GM21381 (cell line): ENCODE measurements at regions not wholly inside any gene's neighbourhood (a gene's known extent, or its start where the extent isn't known, plus 50 kb on each side); places are given as distances from the start of the nearest gene placed in this dataset.
A peak's percentile ranks its signal among the peaks of the same experiment; 100 is the strongest.

ENCODE experiments used
- ATAC-seq: cut with Tn5 transposase; IDR thresholded peaks from one replicate; pipeline ENCODE4 v1.9.1; 2021; ENCODE audit warnings: mild to moderate bottlenecking, moderate library complexity; ENCODE audit not compliant: unreplicated experiment

DNA sequence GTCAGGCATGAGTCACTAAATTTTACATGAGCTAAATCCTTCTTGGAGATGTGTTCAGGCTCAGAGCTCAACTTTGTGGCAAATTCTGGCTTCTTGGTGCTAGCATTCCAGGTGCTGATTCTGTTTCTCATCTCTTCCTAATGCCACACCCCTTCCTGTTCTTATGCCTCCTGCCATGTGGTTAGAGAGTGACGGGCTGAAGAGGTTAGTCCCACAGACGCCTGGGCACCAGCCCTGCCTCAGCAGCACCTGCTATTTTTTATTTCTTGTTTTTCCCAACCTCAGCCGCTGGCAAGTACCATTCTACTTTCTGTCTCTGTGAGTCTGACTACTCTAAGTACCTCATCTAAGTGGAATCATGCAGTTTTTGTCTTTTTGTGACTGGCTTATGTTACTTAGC is 329.5 kb downstream of the KCNRG start:
- no peak for ATAC-seq

DNA sequence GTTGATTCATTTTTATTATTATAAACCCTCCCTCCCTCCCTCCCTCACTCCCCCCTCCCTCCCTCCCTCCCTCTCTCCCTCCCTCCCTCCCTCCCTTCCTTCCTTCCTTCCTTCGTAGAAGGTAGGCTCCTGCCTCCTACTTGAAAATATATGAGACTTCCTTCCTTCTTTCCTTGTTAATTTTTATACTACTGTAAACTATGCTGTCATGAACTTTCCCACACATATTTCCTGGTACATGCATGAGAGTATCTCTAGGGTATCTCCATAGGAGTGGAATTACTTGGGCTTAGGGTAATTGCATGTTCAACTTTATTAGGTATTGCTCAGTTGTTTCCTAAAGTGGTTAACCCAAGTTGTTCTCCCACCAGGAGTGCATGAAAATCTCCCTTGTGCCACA is 330.6 kb downstream of the KCNRG start:
- no peak for ATAC-seq

DNA sequence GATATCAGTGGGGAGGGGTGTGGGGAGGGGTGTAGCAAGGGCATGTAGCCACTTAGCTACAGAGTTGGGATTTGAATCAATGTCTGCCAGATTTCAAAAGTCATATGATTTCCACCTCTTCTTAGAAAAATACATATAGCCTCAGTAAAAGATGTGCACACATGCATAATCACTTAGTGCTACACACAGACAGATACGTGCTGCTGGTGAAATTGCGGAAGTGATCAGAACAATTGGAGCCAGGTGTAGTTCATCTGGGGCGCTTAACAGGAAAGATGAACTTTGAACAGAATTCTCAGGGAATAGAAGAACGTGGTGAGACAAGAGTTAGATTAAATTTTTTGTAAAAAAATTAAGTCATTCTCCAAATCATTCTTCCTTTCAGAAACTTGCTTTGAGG is 333.1 kb downstream of the KCNRG start:
- no peak for ATAC-seq

DNA sequence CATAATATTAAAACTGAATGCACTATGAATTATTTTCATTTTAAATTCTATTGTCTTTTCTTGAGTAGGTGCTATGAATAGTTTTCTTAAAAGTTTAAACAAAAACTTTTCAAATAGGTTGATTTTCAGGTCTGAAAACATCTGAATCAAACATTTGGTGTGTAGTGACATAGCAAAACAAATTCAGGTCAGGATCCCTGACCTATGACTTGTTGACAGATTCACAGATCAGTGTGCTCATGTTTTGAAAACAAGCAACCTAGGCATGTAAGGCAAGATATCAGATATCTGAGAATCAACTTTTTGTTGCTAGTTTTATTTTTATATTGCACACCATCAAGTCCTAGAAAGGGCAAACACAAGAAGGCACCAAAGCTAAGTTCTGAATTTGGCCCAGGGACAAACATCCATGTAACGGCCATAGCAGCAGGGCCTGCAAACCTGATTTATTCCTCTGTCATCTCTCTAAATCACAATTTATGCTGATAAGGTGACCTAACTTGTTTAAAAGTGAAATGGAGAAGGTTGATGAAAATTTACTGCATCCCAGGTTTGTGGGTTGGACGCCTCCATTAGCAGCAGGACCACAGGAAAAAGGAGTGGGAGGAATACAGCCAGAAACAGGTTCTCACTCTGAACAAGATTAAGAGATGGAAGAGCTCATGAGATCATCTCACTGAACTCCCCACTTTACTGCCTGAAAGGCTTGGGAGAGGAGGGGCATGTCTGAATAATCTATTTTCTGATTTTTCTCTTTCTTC is 337.7 kb downstream of the KCNRG start:
- no peak for ATAC-seq

DNA sequence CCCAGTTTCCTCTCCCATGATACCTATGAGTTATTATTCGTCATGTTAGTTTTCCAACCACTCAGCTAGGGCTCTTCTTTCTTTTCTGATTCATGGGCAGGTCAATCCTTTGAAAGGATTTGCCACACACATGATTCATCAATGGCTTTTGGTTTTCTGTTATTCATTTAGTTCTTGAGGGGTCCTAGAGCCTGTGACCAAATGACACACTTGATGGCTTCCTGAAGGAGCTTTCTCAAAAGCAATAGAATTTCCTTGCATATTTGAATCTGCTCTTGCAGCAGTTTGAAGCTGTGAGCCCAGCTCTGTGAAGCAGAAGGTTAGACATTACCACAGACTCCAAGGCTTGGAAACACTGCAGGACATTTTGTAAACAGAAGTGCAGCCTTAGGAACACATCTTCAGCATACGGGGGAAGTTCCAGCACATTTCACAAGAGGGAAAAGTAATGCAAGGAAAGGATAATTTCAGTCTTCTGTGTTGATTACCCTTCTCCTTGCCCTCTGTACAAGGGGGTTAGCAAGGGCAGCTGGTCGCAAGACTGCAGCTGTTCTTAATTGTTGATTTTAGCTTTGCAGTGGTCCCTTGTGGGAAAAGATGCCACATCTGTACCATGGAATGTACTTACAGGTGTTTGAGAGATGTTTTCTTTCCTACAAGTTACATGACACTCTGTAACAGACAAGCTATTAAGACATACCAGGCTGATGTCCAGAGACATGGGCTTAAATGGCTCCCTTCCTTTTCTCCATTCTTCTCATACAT is 338.6 kb downstream of the KCNRG start:
- no peak for ATAC-seq

DNA sequence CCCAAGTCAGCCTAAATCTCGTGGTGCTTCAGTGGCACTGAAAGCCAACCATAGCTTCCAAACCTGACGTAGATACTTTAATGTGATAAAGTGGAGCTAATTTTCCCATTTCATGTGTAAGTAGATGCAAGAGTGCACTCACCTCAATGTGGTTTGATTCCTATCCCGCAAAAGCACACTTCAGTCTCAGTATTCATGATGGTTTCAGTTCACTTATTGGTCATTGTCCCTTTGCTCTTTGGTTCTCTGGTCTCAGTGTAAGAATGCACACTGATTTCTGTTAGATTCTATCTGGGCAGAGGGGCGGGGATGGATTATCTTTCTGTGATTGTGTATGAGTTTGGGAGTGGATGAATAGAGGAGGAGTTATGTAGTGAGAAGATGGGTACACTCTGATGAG is 340.6 kb downstream of the KCNRG start:
- no peak for ATAC-seq

DNA sequence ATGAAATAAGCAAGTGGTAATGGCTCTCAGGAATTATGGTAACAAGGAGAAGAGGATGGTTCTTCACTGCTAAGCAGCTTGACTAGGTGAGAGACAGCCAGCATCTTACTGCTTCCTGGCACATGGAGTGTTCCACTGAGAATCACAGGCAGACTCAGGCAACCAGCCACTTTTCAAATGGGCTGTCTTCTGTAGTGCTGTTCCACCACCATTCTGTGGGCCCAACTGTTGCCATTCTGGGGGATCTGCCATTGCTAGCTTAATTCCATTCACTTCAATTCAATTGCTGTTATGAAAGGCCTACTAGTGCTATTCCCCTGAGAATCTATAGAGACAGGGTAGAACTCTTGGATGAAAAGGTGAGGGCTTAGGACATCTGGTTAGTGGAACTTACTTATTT is 341.9 kb downstream of the KCNRG start:
- ATAC-seq, result no peak

DNA sequence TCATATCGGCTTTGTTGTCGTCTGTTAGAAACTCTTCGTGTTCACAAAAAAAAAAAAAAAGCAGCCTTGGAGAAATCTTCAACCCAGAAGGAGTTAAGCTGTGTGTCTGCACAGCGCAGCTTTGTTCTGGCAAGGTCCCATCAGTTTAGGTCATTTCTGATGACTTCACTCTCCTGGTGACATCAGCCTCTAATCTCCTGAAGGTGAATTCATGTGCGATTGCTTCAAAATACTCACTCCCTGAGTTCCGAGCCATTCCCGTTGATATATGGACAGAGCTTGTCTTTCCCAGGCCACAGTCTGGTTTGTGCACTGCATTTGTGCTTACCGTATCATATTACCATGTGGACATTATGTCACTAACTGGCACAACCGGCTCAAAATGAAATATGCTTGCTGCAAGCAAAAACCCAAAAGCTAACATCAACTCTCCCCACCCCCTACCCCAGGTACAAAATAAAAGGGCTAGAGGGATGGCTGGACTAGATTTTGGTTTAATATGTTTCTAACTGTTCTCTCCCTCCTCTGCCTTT is 342.4 kb downstream of the KCNRG start:
- ATAC-seq, result no peak

DNA sequence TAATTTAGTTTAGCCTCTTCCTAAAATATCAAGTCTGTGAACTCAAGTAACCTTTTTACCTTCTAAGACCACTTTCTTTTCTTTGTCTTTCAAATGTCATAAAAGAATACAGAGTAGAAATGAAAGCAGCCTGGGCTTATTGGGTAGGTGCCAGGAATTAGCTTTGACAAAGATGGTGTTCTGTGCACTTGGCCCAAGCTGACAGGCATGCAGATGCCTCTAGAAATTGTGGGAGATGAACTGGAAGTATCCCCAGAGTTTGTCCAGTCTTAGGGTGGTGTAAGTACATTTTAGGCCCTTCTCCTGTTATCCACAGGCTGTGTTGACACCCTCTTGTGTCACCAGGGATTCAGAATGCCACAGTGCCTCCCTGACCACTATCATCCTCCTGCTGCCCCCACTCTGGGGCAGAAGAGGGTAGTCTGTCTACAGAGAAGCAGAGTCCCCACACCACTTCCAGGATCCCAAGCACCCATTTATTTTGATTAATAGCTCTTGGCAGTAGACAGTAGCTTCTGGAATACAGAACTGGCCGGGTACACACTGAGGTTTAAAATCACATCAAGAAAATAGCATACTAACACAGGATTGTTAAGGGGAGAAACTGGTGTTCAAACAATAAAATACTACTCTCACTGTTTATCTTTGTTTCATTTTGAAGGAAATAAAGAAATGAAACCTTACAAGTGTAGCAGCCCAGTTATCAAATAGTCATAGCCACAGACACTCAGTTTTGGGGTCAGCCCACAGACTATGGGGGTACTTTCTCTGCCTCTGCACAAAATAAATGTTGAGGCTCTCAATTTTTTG is 343.2 kb downstream of the KCNRG start:
- ATAC-seq, result no peak

DNA sequence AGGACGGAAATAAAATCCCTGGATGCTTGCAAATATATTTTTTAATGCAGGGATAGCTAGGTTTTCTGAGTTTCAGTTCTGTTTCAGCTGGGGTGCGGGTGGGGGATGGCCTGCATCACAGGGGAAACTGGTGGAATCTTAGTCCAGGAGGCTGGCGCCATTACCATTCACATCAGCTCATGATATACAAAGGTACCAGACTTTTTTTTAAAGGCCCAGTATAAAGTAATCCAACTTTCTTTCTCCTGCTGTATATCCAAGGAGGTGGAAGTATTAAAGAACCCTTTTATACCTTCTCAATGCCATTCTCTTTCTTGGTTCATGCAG is 343.8 kb downstream of the KCNRG start:
- no peak for ATAC-seq

DNA sequence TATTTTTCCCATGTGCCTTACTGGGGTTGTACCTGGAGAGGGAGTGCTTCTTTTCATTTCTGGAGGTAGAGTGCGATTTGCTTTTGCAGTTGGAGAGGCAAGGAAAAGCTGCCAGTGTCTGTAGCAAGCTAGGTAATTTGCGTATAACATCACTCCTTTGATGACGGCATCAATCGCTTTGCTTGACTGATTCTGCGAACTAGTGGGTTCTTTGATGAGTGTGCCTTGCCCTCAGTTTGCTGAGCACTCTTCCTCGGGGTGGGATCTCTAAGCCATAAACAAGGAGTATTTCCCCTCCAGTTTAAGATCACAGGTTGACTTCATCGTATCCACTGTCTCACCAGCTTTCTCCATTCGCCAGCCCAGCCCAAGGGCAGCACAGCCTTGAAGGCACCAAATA is 344.5 kb downstream of the KCNRG start:
- no peak for ATAC-seq

DNA sequence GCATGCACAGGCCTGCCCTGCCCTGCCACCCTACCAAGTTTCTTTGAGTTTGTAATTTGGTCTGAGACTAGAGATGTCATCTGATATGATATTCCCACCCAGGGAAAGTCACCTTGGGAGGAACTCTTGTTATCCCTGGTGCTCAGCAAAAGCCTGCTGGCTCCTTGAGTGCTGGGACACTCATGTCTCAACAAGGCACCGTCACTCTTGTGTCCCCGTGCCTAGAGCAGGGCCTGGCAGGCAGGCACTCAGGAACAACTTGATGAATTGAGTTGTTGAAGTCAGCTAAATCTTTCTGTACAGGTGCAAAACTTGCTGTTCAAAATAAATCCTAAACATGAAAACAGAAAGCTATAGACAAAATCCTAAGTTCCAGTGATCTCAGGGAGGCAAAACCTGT is 345.4 kb downstream of the KCNRG start:
- ATAC-seq, result no peak

DNA sequence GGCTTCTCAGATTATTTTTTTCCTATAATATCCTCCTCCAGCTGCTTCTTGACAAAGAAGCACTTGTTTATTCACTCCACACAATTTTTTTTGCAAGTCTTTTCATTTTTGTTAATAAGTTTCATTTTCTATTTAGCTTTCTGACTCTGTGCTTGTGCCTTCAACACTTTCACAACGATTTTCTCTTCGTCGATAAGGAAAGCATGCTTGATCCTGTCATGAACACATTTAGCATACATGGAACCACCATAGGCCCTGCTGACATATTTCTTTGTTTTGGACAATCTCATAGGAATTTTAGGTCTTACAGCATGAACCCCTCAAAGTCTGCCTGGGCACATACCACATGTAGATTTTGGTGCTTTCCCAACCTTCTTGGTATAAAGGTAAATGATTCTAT is 346.0 kb downstream of the KCNRG start:
- ATAC-seq, result no peak

DNA sequence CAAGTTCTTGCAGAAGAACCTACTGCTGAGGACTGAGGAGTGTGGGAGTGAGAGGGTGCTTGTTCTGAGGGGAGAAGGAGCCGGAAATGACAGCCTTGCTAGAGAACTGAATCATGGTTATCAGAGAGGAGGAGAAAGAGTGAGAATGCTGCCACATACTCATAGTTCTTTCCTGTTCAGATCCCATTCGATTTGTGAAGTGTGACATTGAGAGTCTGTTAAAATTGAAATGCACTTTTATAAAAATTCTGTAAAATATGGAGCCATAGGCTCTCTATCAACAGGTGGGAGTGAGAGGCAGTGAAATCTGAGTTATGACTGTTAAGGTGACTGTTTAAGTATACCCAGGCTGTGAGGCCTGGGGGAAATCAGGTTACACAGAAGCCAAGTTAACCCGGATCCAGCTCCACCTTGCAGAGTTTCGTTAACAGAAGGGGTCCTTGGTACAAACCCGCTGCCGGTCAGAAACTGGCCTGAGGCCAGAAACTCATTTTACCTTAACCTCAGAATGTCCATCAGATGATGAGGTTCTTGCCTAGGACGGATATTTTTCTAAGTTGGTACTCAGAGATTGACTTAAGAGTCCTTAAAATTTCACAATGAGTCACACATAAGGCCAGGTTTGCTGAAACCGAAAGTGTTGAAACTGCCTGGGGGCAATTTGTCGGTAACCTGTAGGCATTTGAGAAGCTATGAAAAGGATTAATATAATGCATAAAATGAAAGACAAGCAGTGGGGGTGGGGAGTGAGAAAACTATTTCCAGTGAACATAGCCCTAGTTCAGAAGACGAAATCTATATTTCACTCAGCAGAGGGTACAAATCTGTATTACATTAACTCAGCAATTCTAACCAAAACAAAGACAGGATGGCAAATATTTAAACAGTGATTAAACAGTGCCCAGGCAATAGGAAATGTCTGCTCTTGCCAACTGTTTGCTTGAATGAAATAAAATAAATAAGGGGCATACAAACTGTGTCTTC is 350.5 kb downstream of the KCNRG start:
- ATAC-seq, result peak; percentile 69

DNA sequence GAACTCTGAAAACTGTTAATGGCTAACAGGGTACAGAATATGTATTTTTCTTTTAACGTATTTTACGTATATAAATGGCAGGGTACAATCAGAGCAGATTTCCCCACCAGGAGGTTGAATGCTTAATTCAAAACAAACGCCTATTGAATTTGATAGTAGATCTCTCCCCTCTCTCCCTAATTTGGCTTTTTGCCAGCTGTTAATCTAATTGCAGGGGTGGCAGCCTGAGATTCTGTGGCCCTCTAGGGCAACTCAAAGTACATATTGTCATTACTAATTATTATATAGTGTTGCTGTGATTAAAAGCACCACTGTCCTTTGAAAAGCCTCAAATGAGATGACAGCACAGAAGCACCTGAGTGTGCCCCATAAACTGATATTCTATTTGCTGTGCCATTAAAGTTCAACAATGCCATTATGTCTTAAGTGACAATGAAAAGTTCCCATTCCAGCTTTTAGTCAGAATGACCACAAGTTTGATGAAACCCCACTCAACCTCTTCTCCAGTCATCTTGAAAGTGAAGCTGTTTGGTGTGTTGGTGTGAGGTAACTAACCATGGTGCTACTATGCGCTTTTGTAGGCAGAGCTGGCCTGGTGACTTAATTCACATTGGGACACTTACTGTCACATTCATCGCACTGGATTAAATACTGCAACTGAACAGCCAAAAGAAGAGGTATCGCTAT is 351.4 kb downstream of the KCNRG start:
- peak; percentile 51 for ATAC-seq

DNA sequence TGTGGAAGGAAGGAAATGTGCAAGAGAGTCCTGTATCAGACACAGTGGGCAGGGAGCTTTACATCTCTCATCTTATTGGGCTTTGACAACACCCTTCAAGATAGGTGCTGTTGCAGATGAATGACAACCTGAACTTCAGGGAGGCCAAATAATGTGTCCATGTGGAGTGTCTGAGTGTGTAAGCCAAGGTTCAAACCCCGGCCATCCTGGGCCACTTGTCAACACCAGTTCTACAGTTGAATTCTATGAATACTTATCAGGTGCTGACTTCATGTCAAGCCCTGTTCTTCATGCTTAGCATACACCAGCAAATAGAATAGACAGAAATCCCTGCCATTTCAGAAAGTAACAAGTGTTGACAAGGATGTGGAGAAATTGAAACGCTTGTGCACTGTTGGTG is 354.4 kb downstream of the KCNRG start:
- no peak for ATAC-seq

DNA sequence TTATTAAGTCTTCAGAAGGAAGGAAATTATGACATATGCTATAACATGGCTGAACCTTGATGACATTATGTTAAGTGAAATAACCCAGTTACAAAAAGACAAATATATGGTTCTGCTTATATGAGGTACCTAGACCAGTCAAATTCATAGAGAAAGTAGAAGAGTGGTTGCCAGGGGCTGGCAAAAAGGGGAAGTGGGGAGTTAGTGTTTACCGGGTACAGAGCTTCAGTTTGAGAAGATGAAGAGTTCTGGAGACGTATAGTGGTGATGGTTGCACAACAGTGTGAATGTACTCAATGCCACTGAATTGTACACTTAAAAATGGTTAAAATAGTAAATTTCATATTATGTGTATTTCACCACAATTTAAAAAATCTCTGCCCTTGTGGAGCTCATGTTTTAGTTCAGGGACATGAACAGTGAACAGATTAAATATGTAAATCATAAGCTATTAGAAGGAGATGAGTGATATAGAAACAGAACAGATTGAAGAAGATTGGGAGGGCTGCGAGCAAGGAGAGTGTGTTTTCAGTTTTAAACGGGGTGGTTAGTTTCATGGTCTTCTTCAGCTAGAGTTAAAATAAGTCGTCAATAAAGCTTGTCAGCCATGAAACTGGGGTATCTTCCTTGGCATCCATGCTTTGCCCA is 355.2 kb downstream of the KCNRG start:
- ATAC-seq, result peak; percentile 50

DNA sequence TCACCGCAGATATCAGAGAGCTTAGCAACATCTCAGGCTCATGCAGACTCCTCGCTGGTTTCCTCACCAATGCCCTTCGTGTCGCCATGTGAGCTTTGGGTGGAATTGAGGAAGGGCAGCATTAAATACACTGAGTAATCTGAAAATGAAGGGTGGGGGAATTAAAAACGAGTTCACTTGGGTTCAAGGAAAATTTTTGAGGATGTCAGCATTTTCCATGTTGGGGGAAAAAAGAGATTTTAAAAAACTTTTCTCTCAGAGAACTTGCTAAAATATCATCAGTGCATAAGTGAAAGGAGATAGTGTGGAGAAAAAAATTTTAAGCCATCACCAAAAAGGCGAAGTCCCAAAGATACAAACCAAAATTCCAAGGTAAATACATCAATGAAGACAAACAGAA is 359.3 kb downstream of the KCNRG start:
- no peak for ATAC-seq

DNA sequence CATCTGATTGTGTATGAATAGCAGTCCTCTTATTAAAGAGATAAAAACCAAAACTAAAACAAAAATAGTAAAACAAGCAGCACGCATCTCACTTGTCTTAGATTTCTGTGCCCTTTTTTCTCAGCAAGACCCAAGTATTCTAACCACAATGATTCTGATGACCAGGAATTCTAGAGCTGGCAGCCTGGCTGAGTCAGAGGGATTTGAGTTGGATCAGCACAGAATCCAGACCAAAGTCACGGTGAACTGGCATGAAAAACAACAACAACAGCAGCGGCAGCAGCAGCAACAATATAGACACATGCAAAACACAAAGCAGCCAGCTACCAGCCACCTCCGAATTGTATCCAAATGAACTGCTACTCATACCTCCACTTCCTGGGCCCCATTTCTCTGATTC is 360.5 kb downstream of the KCNRG start:
- no peak for ATAC-seq
